ENCODE measurements at regions not wholly inside any gene's neighbourhood (a gene's known extent, or its start where the extent isn't known, plus 50 kb on each side); places are given as distances from the start of the nearest gene placed in this dataset.
"Not testable (repeated sequence)": the region's sequence is repeated elsewhere in the genome, so short reads cannot be mapped to it uniquely, and the experiment has no call there.

GRCh38 chr17:45646288-45646988 is 137.7 kb upstream of the CRHR1 start:
- DNase-seq (ENCODE audit: low read depth, low spot score): no peak

- DNase-seq (ENCODE audit: low read depth, low spot score): no peak
These were observed 135.5 kb upstream of the CRHR1 start for GRCh38 chr17:45648642-45649041.

GRCh38 chr17:45649796-45650195 is 134.3 kb upstream of the CRHR1 start:
- DNase-seq (ENCODE audit: low read depth, low spot score): no peak

GRCh38 chr17:45650561-45650960 is 133.6 kb upstream of the CRHR1 start:
- DNase-seq (ENCODE audit: low read depth, low spot score): no peak

- no peak for DNase-seq (ENCODE audit: low read depth, low spot score)
These were observed 132.9 kb upstream of the CRHR1 start for GRCh38 chr17:45651145-45651709.

- no peak for DNase-seq (ENCODE audit: low read depth, low spot score)
These were observed 130.5 kb upstream of the CRHR1 start for GRCh38 chr17:45653616-45654015.

GRCh38 chr17:45656527-45657181 is 127.5 kb upstream of the CRHR1 start:
- no peak for DNase-seq (ENCODE audit: low read depth, low spot score)

- DNase-seq (ENCODE audit: low read depth, low spot score): no peak
These were observed 123.6 kb upstream of the CRHR1 start for GRCh38 chr17:45660474-45660873.

GRCh38 chr17:45662432-45662831 is 121.7 kb upstream of the CRHR1 start:
- no peak for DNase-seq (ENCODE audit: low read depth, low spot score)

GRCh38 chr17:45663772-45664171 is 120.3 kb upstream of the CRHR1 start:
- no peak for DNase-seq (ENCODE audit: low read depth, low spot score)

GRCh38 chr17:45664921-45665320 is 119.2 kb upstream of the CRHR1 start:
- no peak for DNase-seq (ENCODE audit: low read depth, low spot score)

- DNase-seq (ENCODE audit: low read depth, low spot score): no peak
These were observed 118.0 kb upstream of the CRHR1 start for GRCh38 chr17:45666046-45666600.

- DNase-seq (ENCODE audit: low read depth, low spot score): no peak
These were observed 117.5 kb upstream of the CRHR1 start for GRCh38 chr17:45666641-45667040.

- DNase-seq (ENCODE audit: low read depth, low spot score): no peak
These were observed 116.4 kb upstream of the CRHR1 start for GRCh38 chr17:45667591-45668171.

- DNase-seq (ENCODE audit: low read depth, low spot score): no peak
These were observed 115.8 kb upstream of the CRHR1 start for GRCh38 chr17:45668316-45668715.

- no peak for DNase-seq (ENCODE audit: low read depth, low spot score)
These were observed 111.8 kb upstream of the CRHR1 start for GRCh38 chr17:45672301-45672700.

- DNase-seq (ENCODE audit: low read depth, low spot score): no peak
These were observed 111.3 kb upstream of the CRHR1 start for GRCh38 chr17:45672792-45673191.

GRCh38 chr17:45673759-45674158 is 110.4 kb upstream of the CRHR1 start:
- not testable (repeated sequence) for DNase-seq (ENCODE audit: low read depth, low spot score)

- no peak for DNase-seq (ENCODE audit: low read depth, low spot score)
These were observed 109.1 kb upstream of the CRHR1 start for GRCh38 chr17:45675012-45675411.

GRCh38 chr17:45675892-45676291 is 108.2 kb upstream of the CRHR1 start:
- no peak for DNase-seq (ENCODE audit: low read depth, low spot score)

GRCh38 chr17:45676695-45677094 is 107.4 kb upstream of the CRHR1 start:
- no peak for DNase-seq (ENCODE audit: low read depth, low spot score)

- DNase-seq (ENCODE audit: low read depth, low spot score): no peak
These were observed 106.3 kb upstream of the CRHR1 start for GRCh38 chr17:45677770-45678169.

All from smooth muscle cell of the brain vasculature (primary cell).